GM20000 (cell line): ENCODE measurements at regions not wholly inside any gene's neighbourhood (a gene's known extent, or its start where the extent isn't known, plus 50 kb on each side); places are given as distances from the start of the nearest gene placed in this dataset.

Source experiments
- DNase-seq: peaks from one replicate; pipeline ENCODE4 v3.0.0; 2012; ENCODE audit warnings: low spot score
- CTCF ChIP-seq: IDR thresholded peaks from 2 replicates; pipeline ENCODE4 v1.5.1; 2012; ENCODE audit warnings: mild to moderate bottlenecking, control low read depth; ENCODE audit errors: extremely low read depth, missing control alignments

GRCh38 chr21:20522611-20523010, 475.6 kb upstream of the NCAM2 start:
- TF ChIP-seq CTCF, result no peak
- DNase-seq, result no peak

- DNase-seq, result no peak
- no peak for TF ChIP-seq CTCF
Measured at GRCh38 chr21:20523191-20523590, 475.0 kb upstream of the NCAM2 start.

GRCh38 chr21:20527731-20528460, 470.3 kb upstream of the NCAM2 start:
- DNase-seq, result no peak
- TF ChIP-seq CTCF, result no peak

- no peak for TF ChIP-seq CTCF
- no peak for DNase-seq
Measured at GRCh38 chr21:20537130-20537529, 461.1 kb upstream of the NCAM2 start.

- no peak for DNase-seq
- TF ChIP-seq CTCF, result no peak
Measured at GRCh38 chr21:20538039-20538658, 460.1 kb upstream of the NCAM2 start.

GRCh38 chr21:20545454-20545853, 452.8 kb upstream of the NCAM2 start:
- no peak for DNase-seq
- TF ChIP-seq CTCF, result no peak

- no peak for DNase-seq
- no peak for TF ChIP-seq CTCF
Measured at GRCh38 chr21:20551939-20552338, 446.3 kb upstream of the NCAM2 start.
